A172 (cell line): ENCODE measurements at regions not wholly inside any gene's neighbourhood (a gene's known extent, or its start where the extent isn't known, plus 50 kb on each side); places are given as distances from the start of the nearest gene placed in this dataset.

ENCODE experiments used
- DNase-seq: peaks from one replicate; pipeline ENCODE4 v3.0.0-alpha.2; 2015; ENCODE audit warnings: low spot score

- no peak for DNase-seq
Observed at GRCh38 chr6:113291751-113292445, 565.2 kb upstream of the MARCKS start.

- no peak for DNase-seq
Observed at GRCh38 chr6:113292646-113293422, 564.3 kb upstream of the MARCKS start.

GRCh38 chr6:113293423-113293740 lies 563.8 kb upstream of the MARCKS start:
- DNase-seq = no peak

- no peak for DNase-seq
Observed at GRCh38 chr6:113299531-113299930, 557.6 kb upstream of the MARCKS start.

GRCh38 chr6:113301651-113302050 lies 555.5 kb upstream of the MARCKS start:
- DNase-seq = no peak

- no peak for DNase-seq
Observed at GRCh38 chr6:113304116-113304515, 553.0 kb upstream of the MARCKS start.

- DNase-seq = peak; percentile 47
Observed at GRCh38 chr6:113306552-113307145, 550.5 kb upstream of the MARCKS start.

- DNase-seq = no peak
Observed at GRCh38 chr6:113308266-113308665, 548.9 kb upstream of the MARCKS start.

GRCh38 chr6:113313841-113314240 lies 543.3 kb upstream of the MARCKS start:
- DNase-seq = no peak

GRCh38 chr6:113315165-113315564 lies 542.0 kb upstream of the MARCKS start:
- DNase-seq = no peak

- no peak for DNase-seq
Observed at GRCh38 chr6:113315879-113316278, 541.3 kb upstream of the MARCKS start.

GRCh38 chr6:113317442-113317841 lies 539.7 kb upstream of the MARCKS start:
- no peak for DNase-seq

- DNase-seq = no peak
Observed at GRCh38 chr6:113317891-113318574, 539.1 kb upstream of the MARCKS start.

GRCh38 chr6:113318575-113318917 lies 538.6 kb upstream of the MARCKS start:
- DNase-seq = no peak

- DNase-seq = no peak
Observed at GRCh38 chr6:113320653-113321052, 536.5 kb upstream of the MARCKS start.

- DNase-seq = no peak
Observed at GRCh38 chr6:113326781-113327180, 530.4 kb upstream of the MARCKS start.

GRCh38 chr6:113328886-113329381 lies 528.2 kb upstream of the MARCKS start:
- no peak for DNase-seq

- no peak for DNase-seq
Observed at GRCh38 chr6:113329942-113330635, 527.1 kb upstream of the MARCKS start.

GRCh38 chr6:113330636-113330946 lies 526.6 kb upstream of the MARCKS start:
- DNase-seq = no peak

- DNase-seq = no peak
Observed at GRCh38 chr6:113331021-113331420, 526.1 kb upstream of the MARCKS start.

GRCh38 chr6:113338644-113339043 lies 518.5 kb upstream of the MARCKS start:
- DNase-seq = no peak

- DNase-seq = no peak
Observed at GRCh38 chr6:113339209-113339608, 517.9 kb upstream of the MARCKS start.
